NCI-H1048 (cell line): ENCODE measurements at regions not wholly inside any gene's neighbourhood (a gene's known extent, or its start where the extent isn't known, plus 50 kb on each side); places are given as distances from the start of the nearest gene placed in this dataset.
A peak's percentile ranks its signal among the peaks of the same experiment; 100 is the strongest.

Experiments
- DNase-seq: peaks from one replicate; lab custom pipeline; 2025; lab: John Stamatoyannopoulos, UW

GRCh38 chr4:124321364-124321763 is 391.2 kb downstream of the ANKRD50 start:
- DNase-seq: no peak

- DNase-seq: peak; percentile 32
These were observed 390.1 kb downstream of the ANKRD50 start for GRCh38 chr4:124322234-124323065.

GRCh38 chr4:124325690-124326089 is 386.8 kb downstream of the ANKRD50 start:
- no peak for DNase-seq

GRCh38 chr4:124329134-124329533 is 383.4 kb downstream of the ANKRD50 start:
- no peak for DNase-seq

GRCh38 chr4:124330045-124330444 is 382.5 kb downstream of the ANKRD50 start:
- no peak for DNase-seq

- no peak for DNase-seq
These were observed 380.8 kb downstream of the ANKRD50 start for GRCh38 chr4:124331781-124332180.

- DNase-seq: no peak
These were observed 379.1 kb downstream of the ANKRD50 start for GRCh38 chr4:124333466-124333865.

GRCh38 chr4:124334119-124334518 is 378.4 kb downstream of the ANKRD50 start:
- no peak for DNase-seq

- no peak for DNase-seq
These were observed 374.7 kb downstream of the ANKRD50 start for GRCh38 chr4:124337874-124338273.

GRCh38 chr4:124343661-124344171 is 368.8 kb downstream of the ANKRD50 start:
- DNase-seq: no peak

GRCh38 chr4:124372916-124373315 is 339.6 kb downstream of the ANKRD50 start:
- DNase-seq: no peak

GRCh38 chr4:124386163-124386562 is 326.4 kb downstream of the ANKRD50 start:
- no peak for DNase-seq

GRCh38 chr4:124386648-124387047 is 325.9 kb downstream of the ANKRD50 start:
- DNase-seq: no peak

GRCh38 chr4:124389591-124389990 is 322.9 kb downstream of the ANKRD50 start:
- no peak for DNase-seq

GRCh38 chr4:124390861-124391260 is 321.7 kb downstream of the ANKRD50 start:
- no peak for DNase-seq

- DNase-seq: no peak
These were observed 316.2 kb downstream of the ANKRD50 start for GRCh38 chr4:124396333-124396732.

GRCh38 chr4:124401606-124402005 is 310.9 kb downstream of the ANKRD50 start:
- DNase-seq: no peak

GRCh38 chr4:124409044-124409443 is 303.5 kb downstream of the ANKRD50 start:
- DNase-seq: no peak

GRCh38 chr4:124414276-124415040 is 298.1 kb downstream of the ANKRD50 start:
- DNase-seq: no peak

GRCh38 chr4:124415146-124415545 is 297.4 kb downstream of the ANKRD50 start:
- DNase-seq: no peak

- no peak for DNase-seq
These were observed 295.2 kb downstream of the ANKRD50 start for GRCh38 chr4:124417371-124417770.

GRCh38 chr4:124420166-124420695 is 292.3 kb downstream of the ANKRD50 start:
- DNase-seq: no peak

- DNase-seq: no peak
These were observed 289.4 kb downstream of the ANKRD50 start for GRCh38 chr4:124423160-124423559.
